NB4 (cell line): ENCODE measurements at regions not wholly inside any gene's neighbourhood (a gene's known extent, or its start where the extent isn't known, plus 50 kb on each side); places are given as distances from the start of the nearest gene placed in this dataset.

Experiments used
- CTCF ChIP-seq: IDR thresholded peaks from one replicate; pipeline ENCODE4 v1.5.1; 2012; ENCODE audit warnings: low read depth, low read length
- MAX ChIP-seq: IDR thresholded peaks from 2 replicates; pipeline ENCODE4 v1.6.1; 2011; ENCODE audit warnings: low read depth, low read length
- POLR2A ChIP-seq: IDR thresholded peaks from 2 replicates; pipeline ENCODE4 v1.6.1; 2011; ENCODE audit warnings: mild to moderate bottlenecking; ENCODE audit not compliant: insufficient read length; ENCODE audit errors: extremely low read depth

GRCh38 chr4:180766944-180767729 is 1476.1 kb upstream of the TENM3 start:
- TF ChIP-seq POLR2A (no peak), CTCF (no peak), MAX (no peak)
